Activated CD4-positive, alpha-beta memory T cell treated with anti-CD3 and anti-CD28 coated beads for 36 hours (primary cell): ENCODE measurements at regions not wholly inside any gene's neighbourhood (a gene's known extent, or its start where the extent isn't known, plus 50 kb on each side); places are given as distances from the start of the nearest gene placed in this dataset.
"Not testable (repeated sequence)": the region's sequence is repeated elsewhere in the genome, so short reads cannot be mapped to it uniquely, and the experiment has no call there.

Experiments
- CTCF ChIA-PET: fragments of 350-600 bp; sonication (Branson Sonifier 250); formaldehyde crosslinking; loops from one replicate; lab custom pipeline; 2021; ENCODE audit warnings: antibody characterized with exemption, inconsistent platforms; lab: Charles Lee
- POLR2A ChIA-PET: fragments of 350-600 bp; sonication (Branson Sonifier 250); formaldehyde crosslinking; loops from one replicate; lab custom pipeline; 2021; ENCODE audit warnings: antibody characterized with exemption; lab: Charles Lee
- DNase-seq: peaks from one replicate; pipeline ENCODE4 v3.0.0-alpha.2; 2020
- H3K27ac Mint-ChIP-seq: one replicate; pipeline ENCODE4 v1.8.0; 2021; ENCODE audit warnings: mixed read lengths
- H3K27me3 Mint-ChIP-seq: one replicate; pipeline ENCODE4 v1.8.0; 2021; ENCODE audit warnings: mixed read lengths
- H3K36me3 Mint-ChIP-seq: one replicate; pipeline ENCODE4 v1.8.0; 2021; ENCODE audit warnings: mixed read lengths
- H3K4me1 Mint-ChIP-seq: one replicate; pipeline ENCODE4 v1.8.0; 2021; ENCODE audit warnings: low read depth, mixed read lengths
- H3K4me3 Mint-ChIP-seq: one replicate; pipeline ENCODE4 v1.8.0; 2021; ENCODE audit warnings: mild to moderate bottlenecking, mixed read lengths
- H3K9me3 Mint-ChIP-seq: one replicate; pipeline ENCODE4 v1.8.0; 2021; ENCODE audit warnings: mixed read lengths
- intact Hi-C: fragments of 100-400 bp; cut with micrococcal nuclease; formaldehyde crosslinking; loops from one replicate; pipeline ENCODE4 v1.15.1; 2023

DNA sequence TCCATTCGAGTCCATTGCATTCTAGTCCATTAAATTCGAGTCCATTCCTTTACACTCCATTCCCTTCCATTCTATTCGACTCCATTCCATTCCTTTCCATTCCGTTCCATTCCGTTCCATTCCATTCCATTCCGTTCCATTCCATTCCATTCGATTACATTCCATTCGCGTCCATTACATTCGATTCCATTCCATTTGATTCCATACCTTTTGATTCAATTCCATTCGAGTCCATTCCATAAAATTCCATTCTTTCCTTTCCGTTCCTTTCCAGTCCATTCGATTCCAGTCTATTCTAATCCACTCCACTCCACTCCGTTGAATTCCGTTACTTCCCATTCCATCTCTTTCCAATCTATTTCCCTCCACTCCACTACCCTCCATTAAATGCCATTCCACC is 2579.2 kb upstream of the TPTE start:
- Mint-ChIP-seq H3K36me3 (peaks cover 84% of the 10 kb centered on the region), H3K9me3 (peaks cover 100% of the 10 kb centered on the region)
- DNase-seq, H3K27me3 Mint-ChIP-seq, H3K4me3 Mint-ChIP-seq, H3K27ac Mint-ChIP-seq, CTCF ChIA-PET, POLR2A ChIA-PET, intact Hi-C loops, H3K4me1 Mint-ChIP-seq: not testable (repeated sequence)

DNA sequence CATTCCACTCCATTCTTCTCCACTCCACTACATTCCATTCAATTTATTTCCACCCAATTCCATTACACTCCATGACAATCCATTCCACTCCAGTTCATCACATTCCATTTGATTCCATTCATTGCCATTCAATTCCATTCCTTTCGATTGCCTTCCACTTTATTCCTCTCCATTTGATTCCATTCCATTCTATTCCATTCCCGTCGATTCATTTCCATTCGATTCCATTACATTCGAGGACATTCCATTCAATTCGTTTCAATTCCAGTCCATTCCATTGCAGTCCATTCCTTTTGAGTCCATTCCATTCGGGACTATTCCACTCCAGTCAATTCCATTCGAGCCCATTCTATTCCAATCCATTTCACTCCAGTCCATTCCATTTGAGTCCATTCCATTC is 2577.8 kb upstream of the TPTE start:
- intact Hi-C loops, CTCF ChIA-PET, H3K27me3 Mint-ChIP-seq, H3K4me3 Mint-ChIP-seq, H3K4me1 Mint-ChIP-seq, DNase-seq, POLR2A ChIA-PET, H3K27ac Mint-ChIP-seq: not testable (repeated sequence)
- H3K9me3 Mint-ChIP-seq, result peaks cover 100% of the 10 kb centered on the region
- H3K36me3 Mint-ChIP-seq, result peaks cover 82% of the 10 kb centered on the region

- intact Hi-C loops, result no loop called here
- Mint-ChIP-seq H3K36me3 (peaks cover 82% of the 10 kb centered on the region), H3K4me1 (no peaks in the 10 kb centered on the region), H3K27ac (no peak overlapping the region), H3K27me3 (no peaks in the 10 kb centered on the region), H3K9me3 (peaks cover 100% of the 10 kb centered on the region), H3K4me3 (no peak overlapping the region)
- no peak for DNase-seq
- CTCF ChIA-PET, result no interaction called here
- POLR2A ChIA-PET, result no interaction called here
Observed at GRCh38 chr21:7947422-7947821, 2574.0 kb upstream of the TPTE start.

GRCh38 chr21:7948727-7949126 is 2572.7 kb upstream of the TPTE start:
- H3K4me3 Mint-ChIP-seq, CTCF ChIA-PET, DNase-seq, H3K4me1 Mint-ChIP-seq, POLR2A ChIA-PET, H3K27ac Mint-ChIP-seq, H3K27me3 Mint-ChIP-seq, intact Hi-C loops: not testable (repeated sequence)
- Mint-ChIP-seq H3K36me3 (peaks cover 81% of the 10 kb centered on the region), H3K9me3 (peaks cover 100% of the 10 kb centered on the region)

DNA sequence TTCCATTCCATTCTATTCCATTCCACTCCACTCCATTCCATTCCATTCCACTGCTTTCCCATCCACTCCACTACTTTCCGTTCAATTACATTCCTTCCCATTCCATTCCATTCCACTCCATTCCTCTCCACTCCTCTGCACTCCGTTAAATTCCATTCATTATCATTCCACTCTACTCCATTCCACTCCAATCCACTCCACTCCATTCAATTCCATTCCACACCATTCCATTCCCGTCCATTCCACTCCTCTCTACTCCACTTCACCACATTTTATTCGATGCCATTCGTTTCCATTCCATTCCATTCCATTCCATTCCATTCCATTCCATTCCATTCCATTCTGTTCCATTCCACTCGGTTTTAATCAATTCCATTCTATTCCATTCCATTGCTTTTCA is 2571.5 kb upstream of the TPTE start:
- DNase-seq, H3K4me1 Mint-ChIP-seq, H3K27ac Mint-ChIP-seq, CTCF ChIA-PET, H3K27me3 Mint-ChIP-seq, intact Hi-C loops, H3K4me3 Mint-ChIP-seq, POLR2A ChIA-PET: not testable (repeated sequence)
- H3K9me3 Mint-ChIP-seq, result peaks cover 100% of the 10 kb centered on the region
- peaks cover 79% of the 10 kb centered on the region for H3K36me3 Mint-ChIP-seq

DNA sequence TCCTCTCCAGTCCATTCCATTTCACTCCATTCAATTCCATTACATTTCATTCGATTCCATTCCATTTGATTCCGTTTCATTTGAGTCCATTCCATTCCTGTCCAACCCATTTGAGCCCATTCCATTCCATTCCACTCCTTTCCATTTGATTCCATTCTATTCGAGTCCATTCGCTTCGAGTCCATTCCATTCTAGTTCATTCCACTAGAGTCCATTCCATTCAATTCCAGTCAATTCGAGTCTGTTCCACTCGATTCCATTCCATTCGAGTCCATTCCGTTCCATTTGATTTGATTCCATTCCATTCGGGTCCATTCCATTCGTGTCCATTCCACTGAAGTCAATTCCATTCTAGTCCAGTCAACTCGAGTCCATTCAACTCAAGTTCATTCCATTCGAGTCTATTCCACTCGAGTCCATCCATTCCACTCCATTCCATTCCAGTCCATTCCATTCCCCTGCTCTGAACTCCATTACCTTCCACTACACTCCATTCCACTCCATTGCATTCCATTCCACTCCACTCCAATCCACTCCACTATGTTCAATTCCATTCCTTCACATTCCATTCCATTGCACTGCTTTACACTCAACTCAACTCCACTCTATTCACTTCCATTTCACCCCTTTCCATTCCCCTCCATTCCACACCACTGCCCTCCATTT is 2569.4 kb upstream of the TPTE start:
- H3K27ac Mint-ChIP-seq, result no peak overlapping the region
- POLR2A ChIA-PET, result no interaction called here
- intact Hi-C loops, result no loop called here

GRCh38 chr21:7952648-7953047 is 2568.7 kb upstream of the TPTE start:
- Mint-ChIP-seq H3K27me3 (no peaks in the 10 kb centered on the region), H3K4me1 (no peaks in the 10 kb centered on the region), H3K27ac (no peak overlapping the region), H3K9me3 (peaks cover 100% of the 10 kb centered on the region), H3K36me3 (peaks cover 79% of the 10 kb centered on the region), H3K4me3 (no peak overlapping the region)
- ChIA-PET CTCF (no interaction called here), POLR2A (no interaction called here)
- intact Hi-C loops, result no loop called here
- no peak for DNase-seq

More for the DNA sequence above, 2569.4 kb upstream of the TPTE start:
- no peaks in the 10 kb centered on the region for H3K27me3 Mint-ChIP-seq
- CTCF ChIA-PET, result no interaction called here
- no peaks in the 10 kb centered on the region for H3K4me1 Mint-ChIP-seq
- peaks cover 100% of the 10 kb centered on the region for H3K9me3 Mint-ChIP-seq
- H3K4me3 Mint-ChIP-seq, result no peak overlapping the region
- DNase-seq, result no peak
- H3K36me3 Mint-ChIP-seq, result peaks cover 79% of the 10 kb centered on the region

GRCh38 chr21:7953058-7953457 is 2568.3 kb upstream of the TPTE start:
- H3K27ac Mint-ChIP-seq, result no peak overlapping the region
- peaks cover 78% of the 10 kb centered on the region for H3K36me3 Mint-ChIP-seq
- intact Hi-C loops, result no loop called here
- H3K4me1 Mint-ChIP-seq, result no peaks in the 10 kb centered on the region
- H3K9me3 Mint-ChIP-seq, result peaks cover 100% of the 10 kb centered on the region
- no peaks in the 10 kb centered on the region for H3K27me3 Mint-ChIP-seq
- CTCF ChIA-PET, result no interaction called here
- DNase-seq, result no peak
- POLR2A ChIA-PET, result no interaction called here
- H3K4me3 Mint-ChIP-seq, result no peak overlapping the region

DNA sequence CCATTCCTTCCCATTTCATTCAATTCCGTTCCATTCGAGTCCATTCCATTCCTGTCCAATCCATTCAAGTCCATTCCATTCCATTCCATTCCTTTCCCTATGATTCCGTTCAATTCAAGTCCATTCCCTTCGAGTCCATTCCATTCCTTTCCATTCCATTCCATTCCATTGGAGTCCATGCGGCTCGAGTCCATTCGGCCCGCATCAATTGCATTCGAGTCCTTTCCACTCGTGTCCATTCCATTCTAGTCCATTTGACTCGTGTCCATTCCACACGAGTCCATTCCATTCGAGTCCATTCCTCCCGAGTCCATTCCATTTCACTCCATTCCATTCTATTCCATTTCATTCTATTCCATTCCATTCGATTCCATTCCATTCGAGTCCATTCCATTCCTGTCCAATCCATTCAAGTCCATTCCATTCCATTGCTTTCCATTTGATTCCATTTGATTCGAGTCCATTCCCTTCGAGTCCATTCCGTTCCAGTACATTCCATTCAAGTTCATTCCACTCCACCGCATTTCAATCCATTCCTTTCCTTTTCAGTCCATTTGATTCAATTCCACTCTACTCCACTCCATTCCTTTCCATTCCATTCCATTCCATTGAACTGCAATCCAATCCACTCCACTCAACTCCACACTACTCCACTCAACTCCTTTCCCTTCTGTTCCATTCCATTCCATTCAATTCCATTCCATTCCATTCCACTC is 2565.9 kb upstream of the TPTE start:
- CTCF ChIA-PET, result not testable (repeated sequence)

DNA sequence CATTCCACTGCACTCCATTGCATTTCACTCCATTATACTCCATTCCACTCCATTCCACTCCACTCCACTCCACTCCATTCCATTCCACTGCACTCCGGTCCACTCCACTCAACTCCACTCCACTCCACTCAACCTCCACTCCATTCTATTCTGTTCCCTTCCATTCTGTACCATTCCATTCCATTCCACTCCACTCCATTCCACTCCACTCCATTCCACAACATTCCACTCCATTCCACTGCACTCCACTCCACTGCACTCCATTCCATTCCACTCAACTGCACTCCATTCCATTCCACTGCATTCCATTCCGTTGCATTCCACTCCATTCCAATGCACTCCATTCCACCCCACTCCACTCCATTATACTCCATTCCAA is 2565.3 kb upstream of the TPTE start:
- Mint-ChIP-seq H3K9me3 (peaks cover 95% of the 10 kb centered on the region), H3K36me3 (peaks cover 56% of the 10 kb centered on the region)
- CTCF ChIA-PET, H3K27me3 Mint-ChIP-seq, intact Hi-C loops, H3K27ac Mint-ChIP-seq, H3K4me1 Mint-ChIP-seq, DNase-seq, POLR2A ChIA-PET, H3K4me3 Mint-ChIP-seq: not testable (repeated sequence)

More for the DNA sequence above, 2565.9 kb upstream of the TPTE start:
- DNase-seq, H3K4me3 Mint-ChIP-seq, POLR2A ChIA-PET, intact Hi-C loops, H3K4me1 Mint-ChIP-seq, H3K27me3 Mint-ChIP-seq, H3K27ac Mint-ChIP-seq: not testable (repeated sequence)
- peaks cover 60% of the 10 kb centered on the region for H3K36me3 Mint-ChIP-seq
- peaks cover 95% of the 10 kb centered on the region for H3K9me3 Mint-ChIP-seq

DNA sequence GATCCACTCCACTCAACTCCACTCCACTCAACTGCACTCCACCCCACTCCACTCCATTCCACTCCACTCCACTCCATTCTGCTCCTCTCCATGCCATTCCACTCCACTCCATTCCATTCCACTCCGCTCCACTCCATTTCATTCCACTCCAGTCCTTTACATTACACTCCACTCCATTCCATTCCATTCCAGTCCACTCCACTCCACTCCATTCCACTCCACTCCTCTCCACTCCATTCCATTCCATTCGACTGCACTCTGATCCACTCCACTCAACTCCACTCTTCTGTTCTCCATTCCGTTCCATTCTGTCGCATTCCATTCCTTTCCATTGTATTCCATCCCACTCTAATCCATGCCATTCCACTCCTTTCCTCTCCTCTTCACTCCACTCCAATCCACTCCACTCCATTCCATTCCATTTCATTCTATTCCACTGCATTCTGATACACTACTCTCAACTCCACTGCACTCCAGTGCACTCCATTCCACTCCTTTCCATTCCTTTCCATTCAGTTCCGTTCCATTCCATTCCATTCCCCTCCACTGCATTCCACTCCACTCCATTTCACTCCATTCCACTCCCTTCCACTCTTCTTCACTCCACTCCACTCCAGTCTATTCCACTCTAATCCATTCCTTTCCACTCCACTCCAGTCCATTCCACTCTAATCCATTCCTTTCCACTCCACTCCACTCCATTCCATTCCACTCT is 2564.2 kb upstream of the TPTE start:
- H3K27me3 Mint-ChIP-seq, intact Hi-C loops, H3K27ac Mint-ChIP-seq, H3K4me1 Mint-ChIP-seq, H3K4me3 Mint-ChIP-seq, CTCF ChIA-PET, POLR2A ChIA-PET, DNase-seq: not testable (repeated sequence)
- peaks cover 46% of the 10 kb centered on the region for H3K36me3 Mint-ChIP-seq
- H3K9me3 Mint-ChIP-seq, result peaks cover 95% of the 10 kb centered on the region

DNA sequence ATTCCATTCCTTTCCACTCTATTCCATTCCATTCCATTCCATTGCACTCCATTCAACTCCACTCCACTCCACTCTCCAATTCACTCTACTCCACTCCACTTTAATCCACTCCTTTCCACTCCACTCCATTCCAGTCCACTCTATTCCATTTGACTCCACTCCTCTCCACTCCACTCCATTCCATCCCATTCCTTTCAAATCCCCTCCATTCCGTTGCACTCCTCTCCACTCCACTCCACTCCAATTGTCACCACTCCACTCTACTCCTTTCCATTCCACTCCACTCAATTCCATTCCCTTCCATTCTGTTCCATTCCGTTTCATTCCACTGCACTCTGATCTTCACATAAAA is 2563.7 kb upstream of the TPTE start:
- Mint-ChIP-seq H3K27ac (no peak overlapping the region), H3K27me3 (no peaks in the 10 kb centered on the region), H3K9me3 (peaks cover 95% of the 10 kb centered on the region), H3K36me3 (peaks cover 45% of the 10 kb centered on the region), H3K4me1 (no peaks in the 10 kb centered on the region), H3K4me3 (no peak overlapping the region)
- ChIA-PET POLR2A (no interaction called here), CTCF (no interaction called here)
- intact Hi-C loops, result no loop called here
- DNase-seq, result no peak
